Fibroblast of mammary gland (primary cell): ENCODE measurements at regions not wholly inside any gene's neighbourhood (a gene's known extent, or its start where the extent isn't known, plus 50 kb on each side); places are given as distances from the start of the nearest gene placed in this dataset.

Experiments
- DNase-seq: peaks from one replicate; pipeline ENCODE4 v3.0.0-alpha.2; 2010; ENCODE audit warnings: low read depth
- H3K4me3 ChIP-seq: 2 replicates; pipeline ENCODE4 v1.5.1; 2011; ENCODE audit warnings: low read depth, mild to moderate bottlenecking, low read length, moderate library complexity; ENCODE audit not compliant: control insufficient read depth
- TF ChIP-seq, protein P1 (sequence below): conservative IDR thresholded peaks from 2 replicates; pipeline ENCODE4 v1.5.1; 2011; ENCODE audit warnings: low read depth, low read length, inconsistent platforms; ENCODE audit not compliant: control insufficient read depth, insufficient read depth

DNA sequence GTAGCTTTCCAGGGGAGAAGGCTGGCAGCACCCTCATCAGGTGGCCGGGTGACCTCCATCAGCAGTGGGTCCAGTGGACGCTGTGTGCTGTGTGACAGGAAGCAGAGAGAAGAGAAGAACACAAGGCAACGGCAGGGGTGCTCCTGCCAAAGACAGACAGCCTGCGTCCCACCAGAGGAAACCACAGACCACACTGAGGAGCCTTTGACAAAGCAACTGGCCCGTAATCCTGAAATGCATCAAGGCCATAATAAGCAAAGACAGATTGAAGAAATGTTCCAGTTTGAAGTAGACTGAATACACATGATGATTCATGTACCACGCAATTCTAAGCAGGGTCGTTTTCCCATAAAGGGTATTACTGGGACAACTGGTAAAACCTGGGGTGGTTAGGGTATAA, 172.4 kb downstream of the FBXO15 start:
- DNase-seq: peak; percentile 87
- H3K4me3 ChIP-seq: no peak overlapping the region
- TF ChIP-seq, protein P1, sequence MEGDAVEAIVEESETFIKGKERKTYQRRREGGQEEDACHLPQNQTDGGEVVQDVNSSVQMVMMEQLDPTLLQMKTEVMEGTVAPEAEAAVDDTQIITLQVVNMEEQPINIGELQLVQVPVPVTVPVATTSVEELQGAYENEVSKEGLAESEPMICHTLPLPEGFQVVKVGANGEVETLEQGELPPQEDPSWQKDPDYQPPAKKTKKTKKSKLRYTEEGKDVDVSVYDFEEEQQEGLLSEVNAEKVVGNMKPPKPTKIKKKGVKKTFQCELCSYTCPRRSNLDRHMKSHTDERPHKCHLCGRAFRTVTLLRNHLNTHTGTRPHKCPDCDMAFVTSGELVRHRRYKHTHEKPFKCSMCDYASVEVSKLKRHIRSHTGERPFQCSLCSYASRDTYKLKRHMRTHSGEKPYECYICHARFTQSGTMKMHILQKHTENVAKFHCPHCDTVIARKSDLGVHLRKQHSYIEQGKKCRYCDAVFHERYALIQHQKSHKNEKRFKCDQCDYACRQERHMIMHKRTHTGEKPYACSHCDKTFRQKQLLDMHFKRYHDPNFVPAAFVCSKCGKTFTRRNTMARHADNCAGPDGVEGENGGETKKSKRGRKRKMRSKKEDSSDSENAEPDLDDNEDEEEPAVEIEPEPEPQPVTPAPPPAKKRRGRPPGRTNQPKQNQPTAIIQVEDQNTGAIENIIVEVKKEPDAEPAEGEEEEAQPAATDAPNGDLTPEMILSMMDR: no peak

DNA sequence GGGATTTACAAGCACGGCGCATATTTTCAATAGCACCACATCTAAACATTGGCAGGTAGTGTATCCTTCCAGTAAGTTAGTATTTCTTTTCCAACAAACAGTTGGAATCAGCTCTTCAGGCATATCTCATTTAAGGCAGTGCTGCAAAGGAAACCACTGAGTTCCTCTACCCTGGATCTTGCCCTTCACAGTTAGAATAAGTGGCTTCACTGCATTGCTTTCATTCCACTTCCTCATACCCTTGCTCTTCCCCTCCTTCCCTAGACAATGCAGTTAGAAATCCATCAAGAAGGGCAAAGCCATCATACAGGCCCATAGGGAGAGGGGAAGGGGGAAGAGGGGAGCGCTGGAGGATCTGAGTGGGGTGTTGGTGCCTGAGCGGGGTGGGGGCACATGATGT, 173.7 kb downstream of the FBXO15 start:
- no peak overlapping the region for H3K4me3 ChIP-seq
- DNase-seq: no peak

DNA sequence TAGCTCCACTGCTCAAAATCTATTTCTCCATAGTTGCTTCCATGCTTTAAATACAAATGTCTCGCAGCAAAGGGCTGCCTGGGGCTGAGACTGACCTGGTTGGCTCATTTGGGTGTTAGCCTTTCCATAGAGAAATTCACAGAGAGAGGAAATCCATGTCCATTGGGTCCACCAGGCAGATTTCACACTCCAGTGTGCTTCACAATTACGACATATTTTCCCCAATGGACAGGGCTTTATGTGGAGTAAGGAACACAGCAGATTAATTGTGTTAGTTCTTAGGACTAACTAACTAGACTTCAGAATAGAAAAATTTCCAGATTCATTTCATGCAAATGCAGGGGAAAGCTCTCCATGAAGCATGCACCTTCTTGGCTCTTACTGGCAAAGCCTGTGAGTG, 180.7 kb downstream of the FBXO15 start:
- DNase-seq: no peak
- TF ChIP-seq, protein P1: no peak
- no peak overlapping the region for H3K4me3 ChIP-seq

More for the DNA sequence above, 173.7 kb downstream of the FBXO15 start:
- TF ChIP-seq, protein P1: no peak

DNA sequence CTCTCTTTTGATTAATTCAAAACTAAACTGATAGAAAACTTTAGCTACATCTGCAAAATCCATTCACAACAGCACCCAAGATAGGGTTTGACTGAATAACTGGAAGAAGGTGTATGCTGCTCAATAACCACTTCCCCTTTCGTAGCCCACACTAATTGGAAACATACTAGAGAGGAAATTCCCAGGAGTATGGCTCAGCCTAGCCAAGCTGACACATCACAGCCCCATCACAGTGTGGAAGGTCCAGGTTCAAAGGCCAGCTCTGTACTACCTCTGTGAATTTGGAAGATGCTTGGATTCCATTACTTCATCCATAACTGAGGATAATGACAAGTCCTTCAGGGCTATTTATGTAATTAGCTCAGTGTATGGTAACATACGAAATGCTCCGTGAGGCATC, 185.4 kb downstream of the FBXO15 start:
- TF ChIP-seq, protein P1: no peak
- peak; percentile 97 for DNase-seq
- H3K4me3 ChIP-seq: no peak overlapping the region

DNA sequence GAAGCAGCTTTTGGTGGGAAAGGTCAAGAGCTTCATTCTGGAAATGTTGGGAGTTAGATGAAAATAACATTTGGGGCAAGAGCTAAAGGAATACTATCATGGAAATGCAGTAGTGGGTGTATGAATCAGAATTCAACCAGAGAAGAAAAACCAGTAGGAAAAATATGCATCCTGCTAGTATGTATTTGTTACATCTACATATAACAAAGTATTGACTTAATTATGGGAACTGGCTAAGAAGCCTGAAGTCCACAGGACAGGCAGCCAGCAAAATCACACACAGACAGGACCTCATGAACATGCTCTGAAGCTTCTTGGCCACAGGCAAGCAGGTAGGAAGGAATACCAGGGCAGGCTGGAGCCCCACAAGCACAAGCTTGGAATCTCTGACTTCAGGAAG, 185.8 kb downstream of the FBXO15 start:
- peak; percentile 43 for DNase-seq
- TF ChIP-seq, protein P1: no peak
- H3K4me3 ChIP-seq: no peak overlapping the region

DNA sequence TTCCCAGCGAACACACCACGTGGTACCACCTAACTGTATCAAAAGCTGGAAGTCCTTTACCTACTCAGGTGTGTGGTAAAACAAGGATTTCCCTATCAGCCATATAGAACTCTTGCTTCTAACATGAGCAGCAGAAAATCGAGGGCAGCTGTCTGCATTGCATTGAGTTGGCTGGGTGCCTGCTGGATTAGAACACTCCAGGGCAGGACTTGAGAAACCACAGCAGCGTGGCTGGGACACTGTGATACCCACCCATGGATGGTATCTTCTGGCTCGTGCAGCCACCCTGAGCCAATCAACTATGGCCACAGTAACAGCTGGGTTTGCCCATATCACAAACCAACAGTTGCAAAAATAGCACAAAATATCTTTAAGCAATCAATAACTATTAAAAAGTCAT, 188.3 kb downstream of the FBXO15 start:
- TF ChIP-seq, protein P1: no peak
- no peak overlapping the region for H3K4me3 ChIP-seq
- DNase-seq: no peak

DNA sequence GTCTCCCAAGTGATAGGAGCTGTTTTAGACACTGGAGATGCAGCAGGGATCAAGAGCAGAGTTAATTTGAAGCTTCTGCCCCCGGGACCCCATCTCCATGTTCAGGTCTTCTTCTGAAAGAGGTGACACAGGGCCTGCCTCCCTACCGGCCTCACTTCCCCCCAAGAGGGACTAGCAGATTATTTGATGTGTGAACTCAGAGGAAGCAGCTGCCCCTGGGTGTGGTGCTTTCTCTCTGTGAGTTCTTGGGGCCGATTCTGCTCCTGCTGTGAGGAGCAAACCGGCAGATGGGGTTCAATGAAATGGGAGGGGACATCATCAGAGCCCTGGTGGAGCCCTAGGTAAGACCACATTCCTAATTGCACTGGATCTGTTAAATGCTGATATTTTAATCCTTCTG, 193.4 kb downstream of the FBXO15 start:
- DNase-seq: no peak
- H3K4me3 ChIP-seq: no peak overlapping the region
- TF ChIP-seq, protein P1: no peak
